B cell (primary cell): ENCODE measurements at regions not wholly inside any gene's neighbourhood (a gene's known extent, or its start where the extent isn't known, plus 50 kb on each side); places are given as distances from the start of the nearest gene placed in this dataset.

Experiments
- ATAC-seq: fragments of 200-7000 bp; cut with Tn5 transposase; one replicate; pipeline ENCODE4 v1.10.0; 2021; ENCODE audit warnings: low read depth, mild to moderate bottlenecking, moderate number of reproducible peaks, moderate library complexity
- CTCF ChIA-PET: fragments of 350-600 bp; sonication (Branson Sonifier 250); formaldehyde crosslinking; loops from one replicate; lab custom pipeline; 2021; ENCODE audit warnings: antibody characterized with exemption, inconsistent platforms; lab: Charles Lee
- POLR2A ChIA-PET: fragments of 350-600 bp; sonication (Branson Sonifier 250); formaldehyde crosslinking; loops from one replicate; lab custom pipeline; 2021; ENCODE audit warnings: antibody characterized with exemption; lab: Charles Lee
- DNase-seq: peaks from one replicate; pipeline ENCODE4 v3.0.0; 2013
- H2AFZ ChIP-seq: 2 replicates; pipeline ENCODE4 v1.6.1; 2012; ENCODE audit warnings: mild to moderate bottlenecking, low read depth, low read length; ENCODE audit not compliant: insufficient read depth, poor library complexity, severe bottlenecking
- H3K27ac ChIP-seq, 2 donors: 1 replicate in 1 of 2; 2 replicates in 1 of 2; pipeline ENCODE4 v1.5.1; 2012 to 2013; ENCODE audit warnings: low read length in 2 of 2, mild to moderate bottlenecking in 2 of 2, moderate library complexity in 1 of 2
- H3K27me3 ChIP-seq, 4 experiments: fragments of 200-600 bp in 1 of 4; sonication (generic) in 1 of 4; replicated peaks in 1 of 4; 1 replicate in 2 of 4; 2 replicates in 2 of 4; pipeline versions ENCODE4 v1.6.1 to v1.7.0; 2013 to 2016; ENCODE audit warnings: low read length in 3 of 4, mild to moderate bottlenecking in 2 of 4, mixed read lengths in 1 of 4, moderate library complexity in 1 of 4; ENCODE audit not compliant: insufficient read depth in 4 of 4, control insufficient read depth in 3 of 4; ENCODE audit errors: control extremely low read depth in 1 of 4
- H3K36me3 ChIP-seq, 2 experiments: replicated peaks in 1 of 2; 1 replicate in 1 of 2; 2 replicates in 1 of 2; pipeline versions ENCODE4 v1.6.1 to v1.7.1; 2013; ENCODE audit warnings: low read length in 1 of 2; ENCODE audit not compliant: insufficient read depth in 2 of 2, control insufficient read depth in 1 of 2; ENCODE audit errors: control extremely low read depth in 1 of 2, extremely low read depth in 1 of 2
- H3K4me1 ChIP-seq, 2 donors: fragments of 200-600 bp in 1 of 2; sonication (generic) in 1 of 2; 1 replicate in 1 of 2; 2 replicates in 1 of 2; pipeline versions ENCODE4 v1.5.1 to v1.6.1; 2013 to 2017; ENCODE audit warnings: low read length in 2 of 2; ENCODE audit not compliant: control insufficient read depth in 2 of 2, insufficient read depth in 2 of 2
- H3K4me2 ChIP-seq: replicated peaks from 2 replicates; pipeline ENCODE3; 2012; ENCODE audit warnings: mild to moderate bottlenecking, low read depth, low read length; ENCODE audit not compliant: poor library complexity, severe bottlenecking
- H3K4me3 ChIP-seq, 5 experiments: fragments of 200-600 bp in 1 of 5; sonication (generic) in 1 of 5; 1 replicate in 3 of 5; 2 replicates in 2 of 5; pipeline versions ENCODE4 v1.5.1 to v1.7.0; 2011 to 2016; ENCODE audit warnings: low read length in 4 of 5, mild to moderate bottlenecking in 4 of 5, low read depth in 2 of 5, control low read depth in 1 of 5, moderate library complexity in 1 of 5; ENCODE audit not compliant: insufficient read depth in 1 of 5; ENCODE audit errors: control extremely low read depth in 1 of 5, extremely low read depth in 1 of 5
- H3K79me2 ChIP-seq: fragments of 200-600 bp; sonication (generic); one replicate; pipeline ENCODE4 v1.6.0; 2016; ENCODE audit warnings: low read length; ENCODE audit not compliant: control insufficient read depth, insufficient read depth
- H3K9ac ChIP-seq: fragments of 200-600 bp; sonication (generic); 2 replicates; pipeline ENCODE4 v1.6.1; 2017; ENCODE audit warnings: mild to moderate bottlenecking, low read length, moderate library complexity
- H3K9me3 ChIP-seq, 3 donors: one replicate each; pipeline versions ENCODE4 v1.6.1 to v1.7.1; 2013; ENCODE audit warnings: low read length in 2 of 3; ENCODE audit not compliant: control insufficient read depth in 2 of 3, insufficient read depth in 1 of 3; ENCODE audit errors: control extremely low read depth in 1 of 3
- H4K20me1 ChIP-seq: 2 replicates; pipeline ENCODE4 v1.6.0; 2012; ENCODE audit warnings: mild to moderate bottlenecking, low read length; ENCODE audit not compliant: insufficient read depth, control insufficient read depth, poor library complexity, severe bottlenecking
- H3K27ac Mint-ChIP-seq: one replicate; pipeline ENCODE4 v1.8.0; 2021; ENCODE audit warnings: mixed read lengths
- H3K27me3 Mint-ChIP-seq: one replicate; pipeline ENCODE4 v1.8.0; 2021; ENCODE audit warnings: mixed read lengths
- H3K4me1 Mint-ChIP-seq: one replicate; pipeline ENCODE4 v1.8.0; 2021; ENCODE audit warnings: mixed read lengths
- H3K4me3 Mint-ChIP-seq: one replicate; pipeline ENCODE4 v1.8.0; 2021; ENCODE audit warnings: mixed read lengths
- H3K9me3 Mint-ChIP-seq: one replicate; pipeline ENCODE4 v1.8.0; 2022; ENCODE audit warnings: mixed read lengths; ENCODE audit not compliant: insufficient read depth
- CTCF ChIP-seq: fragments of 200-600 bp; IDR thresholded peaks from one replicate; pipeline ENCODE4 v1.8.0; 2022; ENCODE audit warnings: antibody characterized with exemption, mild to moderate bottlenecking
- EZH2 ChIP-seq: IDR thresholded peaks from 2 replicates; pipeline ENCODE4 v1.6.1; 2012; ENCODE audit warnings: borderline replicate concordance, low read depth, mild to moderate bottlenecking, moderate library complexity, low read length; ENCODE audit not compliant: insufficient read depth, poor library complexity, severe bottlenecking
- WGBS: methylation state at CpG from one replicate; pipeline ENCODE4 v1.1.5; 2013; ENCODE audit warnings: missing lambda C conversion rate; ENCODE audit not compliant: insufficient coverage; 5-methylcytosine and 5-hydroxymethylcytosine counted together
- intact Hi-C: fragments of 100-400 bp; cut with micrococcal nuclease; formaldehyde crosslinking; loops from one replicate; pipeline ENCODE4 v1.10.0; 2022

- ATAC-seq (no peak), DNase-seq (no peak)
- Histone ChIP-seq H3K36me3 (no peaks in the 10 kb centered on the region), H3K9ac (no peak overlapping the region), H4K20me1 (no peaks in the 10 kb centered on the region), H3K4me3 (no peak overlapping the region), H3K4me1 (no peaks in the 10 kb centered on the region), H2AFZ (no peak overlapping the region), H3K79me2 (no peaks in the 10 kb centered on the region), H3K9me3 (peaks cover 0 to 23% (median 0%) of the 10 kb centered on the region in 3 donors), H3K4me2 (no peak overlapping the region), H3K27me3 (no peaks in the 10 kb centered on the region), H3K27ac (no peak overlapping the region)
- TF ChIP-seq EZH2 (no peak), CTCF (no peak)
- H3K27ac Mint-ChIP-seq, result no peak overlapping the region
- peaks cover 4% of the 10 kb centered on the region for H3K27me3 Mint-ChIP-seq
- no peak overlapping the region for H3K4me3 Mint-ChIP-seq
- no peaks in the 10 kb centered on the region for H3K4me1 Mint-ChIP-seq
- WGBS, result 92% methylated on average over 7 of the region's 7 CpGs
- intact Hi-C loops, result no loop called here
- POLR2A ChIA-PET, result no interaction called here
- CTCF ChIA-PET, result no interaction called here
- no peaks in the 10 kb centered on the region for H3K9me3 Mint-ChIP-seq
Measured at GRCh38 chr9:2934883-2935282, 91.0 kb upstream of the PUM3 start.

GRCh38 chr9:2934241-2934650, 90.4 kb upstream of the PUM3 start:
- H3K4me3 Mint-ChIP-seq, result no peak overlapping the region
- Histone ChIP-seq H2AFZ (no peak overlapping the region), H3K79me2 (no peaks in the 10 kb centered on the region), H3K9me3 (peaks cover 0 to 23% (median 0%) of the 10 kb centered on the region in 3 donors), H4K20me1 (no peaks in the 10 kb centered on the region), H3K27me3 (no peaks in the 10 kb centered on the region), H3K27ac (no peak overlapping the region), H3K4me1 (no peaks in the 10 kb centered on the region), H3K4me3 (no peak overlapping the region), H3K9ac (no peak overlapping the region), H3K4me2 (no peak overlapping the region), H3K36me3 (no peaks in the 10 kb centered on the region)
- ChIA-PET POLR2A (no interaction called here), CTCF (no interaction called here)
- intact Hi-C loops, result no loop called here
- peaks cover under 1% of the 10 kb centered on the region for H3K27me3 Mint-ChIP-seq
- H3K27ac Mint-ChIP-seq, result no peak overlapping the region
- no peaks in the 10 kb centered on the region for H3K4me1 Mint-ChIP-seq
- TF ChIP-seq CTCF, result no peak
- TF ChIP-seq EZH2, result no peak
- no peaks in the 10 kb centered on the region for H3K9me3 Mint-ChIP-seq
- DNase-seq (no peak), ATAC-seq (no peak)
- 85% methylated on average over 7 of the region's 7 CpGs for WGBS
